B cell (primary cell): ENCODE measurements at regions not wholly inside any gene's neighbourhood (a gene's known extent, or its start where the extent isn't known, plus 50 kb on each side); places are given as distances from the start of the nearest gene placed in this dataset.

Source experiments
- EZH2 ChIP-seq: IDR thresholded peaks from 2 replicates; pipeline ENCODE4 v1.6.1; 2012; ENCODE audit warnings: borderline replicate concordance, low read depth, mild to moderate bottlenecking, moderate library complexity, low read length; ENCODE audit not compliant: insufficient read depth, poor library complexity, severe bottlenecking
- TF ChIP-seq, protein P1 (sequence below): fragments of 200-600 bp; IDR thresholded peaks from one replicate; pipeline ENCODE4 v1.8.0; 2022; ENCODE audit warnings: antibody characterized with exemption, mild to moderate bottlenecking

DNA sequence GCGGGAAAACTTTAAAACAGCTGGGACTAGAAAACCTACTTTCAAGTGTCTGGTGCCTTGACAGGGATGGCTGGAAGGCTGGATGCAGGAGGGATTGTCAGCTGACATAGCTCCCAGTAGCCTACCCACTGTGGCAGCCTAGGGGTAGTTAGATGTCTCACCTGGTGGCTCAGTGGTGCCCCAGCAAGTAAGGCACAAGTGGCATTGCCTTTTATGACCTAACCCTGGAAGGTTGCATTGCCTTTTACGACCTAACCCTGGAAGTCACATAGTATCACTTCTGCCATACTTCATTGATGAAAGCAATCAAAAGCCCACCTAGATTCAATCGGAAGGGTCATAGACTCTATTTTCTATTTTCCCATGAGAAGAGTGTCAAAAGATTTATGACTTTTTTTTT lies 724.7 kb upstream of the TBX3 start:
- TF ChIP-seq, protein P1, sequence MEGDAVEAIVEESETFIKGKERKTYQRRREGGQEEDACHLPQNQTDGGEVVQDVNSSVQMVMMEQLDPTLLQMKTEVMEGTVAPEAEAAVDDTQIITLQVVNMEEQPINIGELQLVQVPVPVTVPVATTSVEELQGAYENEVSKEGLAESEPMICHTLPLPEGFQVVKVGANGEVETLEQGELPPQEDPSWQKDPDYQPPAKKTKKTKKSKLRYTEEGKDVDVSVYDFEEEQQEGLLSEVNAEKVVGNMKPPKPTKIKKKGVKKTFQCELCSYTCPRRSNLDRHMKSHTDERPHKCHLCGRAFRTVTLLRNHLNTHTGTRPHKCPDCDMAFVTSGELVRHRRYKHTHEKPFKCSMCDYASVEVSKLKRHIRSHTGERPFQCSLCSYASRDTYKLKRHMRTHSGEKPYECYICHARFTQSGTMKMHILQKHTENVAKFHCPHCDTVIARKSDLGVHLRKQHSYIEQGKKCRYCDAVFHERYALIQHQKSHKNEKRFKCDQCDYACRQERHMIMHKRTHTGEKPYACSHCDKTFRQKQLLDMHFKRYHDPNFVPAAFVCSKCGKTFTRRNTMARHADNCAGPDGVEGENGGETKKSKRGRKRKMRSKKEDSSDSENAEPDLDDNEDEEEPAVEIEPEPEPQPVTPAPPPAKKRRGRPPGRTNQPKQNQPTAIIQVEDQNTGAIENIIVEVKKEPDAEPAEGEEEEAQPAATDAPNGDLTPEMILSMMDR, result no peak
- TF ChIP-seq EZH2, result no peak
